ENCODE measurements at regions not wholly inside any gene's neighbourhood (a gene's known extent, or its start where the extent isn't known, plus 50 kb on each side); places are given as distances from the start of the nearest gene placed in this dataset.

DNA sequence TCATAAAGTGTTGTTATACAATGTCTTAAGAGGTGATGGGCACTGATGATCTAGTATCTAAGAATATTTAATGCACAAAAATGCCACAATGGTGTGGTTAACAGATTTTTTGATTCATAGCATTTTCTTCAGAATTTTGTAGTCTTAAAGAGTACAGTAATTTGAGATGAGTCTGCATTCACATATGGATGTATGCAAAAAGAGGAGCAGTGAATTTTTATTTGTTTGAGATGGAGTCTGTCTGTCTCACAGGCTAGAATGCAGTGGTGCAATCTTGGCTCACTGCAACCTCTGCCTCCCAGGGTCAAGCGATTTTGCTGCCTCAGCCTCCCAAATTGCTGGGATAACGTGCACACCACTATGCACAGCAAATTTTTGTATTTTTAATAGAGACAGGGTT, 110.5 kb downstream of the ZPLD1 start:
- Histone ChIP-seq H3K9me3 (no peaks in the 10 kb centered on the region), H3K4me3 (no peak overlapping the region), H3K27ac (no peak overlapping the region), H3K4me1 (no peaks in the 10 kb centered on the region), H3K4me2 (no peak overlapping the region)
- FAIRE-seq: no peak
- DNase-seq (ENCODE audit: low read depth in 1 of 2, low spot score in 1 of 2): no peak
- 9% methylated on average over 2 of the region's 2 CpGs for WGBS (ENCODE audit: missing lambda C conversion rate)
- TF ChIP-seq, protein P1, sequence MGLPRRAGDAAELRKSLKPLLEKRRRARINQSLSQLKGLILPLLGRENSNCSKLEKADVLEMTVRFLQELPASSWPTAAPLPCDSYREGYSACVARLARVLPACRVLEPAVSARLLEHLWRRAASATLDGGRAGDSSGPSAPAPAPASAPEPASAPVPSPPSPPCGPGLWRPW (IDR thresholded peaks at IDR 0.05): no peak
- TF ChIP-seq MAFK (IDR thresholded peaks at IDR 0.05; ENCODE audit: partially characterized antibody): no peak
- no peak for TF ChIP-seq HOXA7 (CRISPR knock-in tag; IDR thresholded peaks at IDR 0.05)
- no peak for TF ChIP-seq NR3C1 (IDR thresholded peaks at IDR 0.05)
- TF ChIP-seq, protein P2, sequence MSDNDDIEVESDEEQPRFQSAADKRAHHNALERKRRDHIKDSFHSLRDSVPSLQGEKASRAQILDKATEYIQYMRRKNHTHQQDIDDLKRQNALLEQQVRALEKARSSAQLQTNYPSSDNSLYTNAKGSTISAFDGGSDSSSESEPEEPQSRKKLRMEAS (IDR thresholded peaks at IDR 0.05): no peak
- no peak for TF ChIP-seq NFE2L2 (conservative IDR thresholded peaks at IDR 0.05; ENCODE audit: low read length)
- no peak for TF ChIP-seq ZFP36 (IDR thresholded peaks at IDR 0.05; ENCODE audit: borderline replicate concordance, partially characterized antibody)
- no peak for TF ChIP-seq HDAC2 (IDR thresholded peaks at IDR 0.05)
- TF ChIP-seq, protein P3, sequence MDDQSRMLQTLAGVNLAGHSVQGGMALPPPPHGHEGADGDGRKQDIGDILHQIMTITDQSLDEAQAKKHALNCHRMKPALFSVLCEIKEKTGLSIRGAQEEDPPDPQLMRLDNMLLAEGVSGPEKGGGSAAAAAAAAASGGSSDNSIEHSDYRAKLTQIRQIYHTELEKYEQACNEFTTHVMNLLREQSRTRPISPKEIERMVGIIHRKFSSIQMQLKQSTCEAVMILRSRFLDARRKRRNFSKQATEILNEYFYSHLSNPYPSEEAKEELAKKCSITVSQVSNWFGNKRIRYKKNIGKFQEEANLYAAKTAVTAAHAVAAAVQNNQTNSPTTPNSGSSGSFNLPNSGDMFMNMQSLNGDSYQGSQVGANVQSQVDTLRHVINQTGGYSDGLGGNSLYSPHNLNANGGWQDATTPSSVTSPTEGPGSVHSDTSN (IDR thresholded peaks at IDR 0.05): no peak
- TF ChIP-seq FOSL2 (IDR thresholded peaks at IDR 0.05): no peak
- TF ChIP-seq FOSL2 (CRISPR knock-in tag; IDR thresholded peaks at IDR 0.05): no peak
- no peak for TF ChIP-seq TFCP2L1 (CRISPR knock-in tag; IDR thresholded peaks at IDR 0.05)
- TF ChIP-seq EP300 (IDR thresholded peaks at IDR 0.05): no peak
- TF ChIP-seq, protein P4, sequence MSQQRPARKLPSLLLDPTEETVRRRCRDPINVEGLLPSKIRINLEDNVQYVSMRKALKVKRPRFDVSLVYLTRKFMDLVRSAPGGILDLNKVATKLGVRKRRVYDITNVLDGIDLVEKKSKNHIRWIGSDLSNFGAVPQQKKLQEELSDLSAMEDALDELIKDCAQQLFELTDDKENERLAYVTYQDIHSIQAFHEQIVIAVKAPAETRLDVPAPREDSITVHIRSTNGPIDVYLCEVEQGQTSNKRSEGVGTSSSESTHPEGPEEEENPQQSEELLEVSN (IDR thresholded peaks at IDR 0.05; ENCODE audit: borderline replicate concordance, low read depth): no peak
- no peak for TF ChIP-seq HOXB13 (CRISPR knock-in tag; IDR thresholded peaks at IDR 0.05; ENCODE audit: low read depth)
- TF ChIP-seq KDM1A (IDR thresholded peaks at IDR 0.05; ENCODE audit: low read depth): no peak
- no peak for TF ChIP-seq POLR2A (IDR thresholded peaks at IDR 0.05; ENCODE audit: low read length)
- no peak for TF ChIP-seq EHF (CRISPR knock-in tag; IDR thresholded peaks at IDR 0.05)
- TF ChIP-seq, protein P5, sequence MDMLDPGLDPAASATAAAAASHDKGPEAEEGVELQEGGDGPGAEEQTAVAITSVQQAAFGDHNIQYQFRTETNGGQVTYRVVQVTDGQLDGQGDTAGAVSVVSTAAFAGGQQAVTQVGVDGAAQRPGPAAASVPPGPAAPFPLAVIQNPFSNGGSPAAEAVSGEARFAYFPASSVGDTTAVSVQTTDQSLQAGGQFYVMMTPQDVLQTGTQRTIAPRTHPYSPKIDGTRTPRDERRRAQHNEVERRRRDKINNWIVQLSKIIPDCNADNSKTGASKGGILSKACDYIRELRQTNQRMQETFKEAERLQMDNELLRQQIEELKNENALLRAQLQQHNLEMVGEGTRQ (IDR thresholded peaks at IDR 0.05): no peak
- no peak for TF ChIP-seq TP53 (CRISPR knock-in tag; IDR thresholded peaks at IDR 0.05)
- no peak for TF ChIP-seq CHD2 (IDR thresholded peaks at IDR 0.05; ENCODE audit: low read length, partially characterized antibody)
- ChIA-PET CTCF (interaction anchor here (0.9 kb wide), 1 partner anchor 320 kb away, joined by 4 read pairs; no protein-coding TSS in a partner anchor), POLR2A (no interaction called here)
- ATAC-seq: no peak

DNA sequence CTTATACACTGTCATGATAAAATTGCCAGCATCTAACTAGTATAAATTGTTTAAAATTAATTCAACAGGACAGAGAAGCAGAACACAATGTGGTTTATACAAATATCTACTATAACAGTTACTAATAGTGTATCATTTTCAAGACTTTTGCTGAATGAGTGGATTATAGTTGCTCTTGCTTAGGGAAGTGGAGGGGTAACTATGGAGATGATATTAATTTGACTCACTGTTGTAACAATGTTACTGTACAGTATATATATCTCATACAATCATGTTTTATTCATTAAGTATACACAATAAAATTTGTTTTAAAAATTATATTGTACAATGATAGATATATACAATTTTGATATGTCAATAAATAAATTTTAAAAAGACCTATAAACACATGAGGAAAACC, 119.1 kb downstream of the ZPLD1 start:
- Histone ChIP-seq H3K9me3 (no peaks in the 10 kb centered on the region), H3K4me1 (no peaks in the 10 kb centered on the region), H3K4me3 (no peak overlapping the region), H3K4me2 (no peak overlapping the region), H3K27ac (no peak overlapping the region)
- ChIA-PET CTCF (no interaction called here), POLR2A (no interaction called here)
- ATAC-seq: no peak
- no peak for FAIRE-seq
- TF ChIP-seq PHF8 (IDR thresholded peaks at IDR 0.05; ENCODE audit: borderline replicate concordance, low read depth) (no peak), FOSB (CRISPR knock-in tag; IDR thresholded peaks at IDR 0.05) (no peak), FOSL2 (IDR thresholded peaks at IDR 0.05) (no peak), FOSL2 (CRISPR knock-in tag; IDR thresholded peaks at IDR 0.05) (no peak), CHD2 (IDR thresholded peaks at IDR 0.05; ENCODE audit: low read length, partially characterized antibody) (no peak), TFCP2L1 (CRISPR knock-in tag; IDR thresholded peaks at IDR 0.05) (no peak), JUN (IDR thresholded peaks at IDR 0.05) (no peak), MYC (IDR thresholded peaks at IDR 0.05; ENCODE audit: borderline replicate concordance, low read length) (no peak), RAD21 (conservative IDR thresholded peaks at IDR 0.05 in 1 of 2, IDR thresholded peaks at IDR 0.05 in 1 of 2) (no peak)
- TF ChIP-seq, protein P6, sequence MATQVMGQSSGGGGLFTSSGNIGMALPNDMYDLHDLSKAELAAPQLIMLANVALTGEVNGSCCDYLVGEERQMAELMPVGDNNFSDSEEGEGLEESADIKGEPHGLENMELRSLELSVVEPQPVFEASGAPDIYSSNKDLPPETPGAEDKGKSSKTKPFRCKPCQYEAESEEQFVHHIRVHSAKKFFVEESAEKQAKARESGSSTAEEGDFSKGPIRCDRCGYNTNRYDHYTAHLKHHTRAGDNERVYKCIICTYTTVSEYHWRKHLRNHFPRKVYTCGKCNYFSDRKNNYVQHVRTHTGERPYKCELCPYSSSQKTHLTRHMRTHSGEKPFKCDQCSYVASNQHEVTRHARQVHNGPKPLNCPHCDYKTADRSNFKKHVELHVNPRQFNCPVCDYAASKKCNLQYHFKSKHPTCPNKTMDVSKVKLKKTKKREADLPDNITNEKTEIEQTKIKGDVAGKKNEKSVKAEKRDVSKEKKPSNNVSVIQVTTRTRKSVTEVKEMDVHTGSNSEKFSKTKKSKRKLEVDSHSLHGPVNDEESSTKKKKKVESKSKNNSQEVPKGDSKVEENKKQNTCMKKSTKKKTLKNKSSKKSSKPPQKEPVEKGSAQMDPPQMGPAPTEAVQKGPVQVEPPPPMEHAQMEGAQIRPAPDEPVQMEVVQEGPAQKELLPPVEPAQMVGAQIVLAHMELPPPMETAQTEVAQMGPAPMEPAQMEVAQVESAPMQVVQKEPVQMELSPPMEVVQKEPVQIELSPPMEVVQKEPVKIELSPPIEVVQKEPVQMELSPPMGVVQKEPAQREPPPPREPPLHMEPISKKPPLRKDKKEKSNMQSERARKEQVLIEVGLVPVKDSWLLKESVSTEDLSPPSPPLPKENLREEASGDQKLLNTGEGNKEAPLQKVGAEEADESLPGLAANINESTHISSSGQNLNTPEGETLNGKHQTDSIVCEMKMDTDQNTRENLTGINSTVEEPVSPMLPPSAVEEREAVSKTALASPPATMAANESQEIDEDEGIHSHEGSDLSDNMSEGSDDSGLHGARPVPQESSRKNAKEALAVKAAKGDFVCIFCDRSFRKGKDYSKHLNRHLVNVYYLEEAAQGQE (IDR thresholded peaks at IDR 0.05): no peak
- no peak for DNase-seq (ENCODE audit: low read depth in 1 of 2, low spot score in 1 of 2)

All from A549 (cell line).